ENCODE measurements at regions not wholly inside any gene's neighbourhood (a gene's known extent, or its start where the extent isn't known, plus 50 kb on each side); places are given as distances from the start of the nearest gene placed in this dataset.

DNA sequence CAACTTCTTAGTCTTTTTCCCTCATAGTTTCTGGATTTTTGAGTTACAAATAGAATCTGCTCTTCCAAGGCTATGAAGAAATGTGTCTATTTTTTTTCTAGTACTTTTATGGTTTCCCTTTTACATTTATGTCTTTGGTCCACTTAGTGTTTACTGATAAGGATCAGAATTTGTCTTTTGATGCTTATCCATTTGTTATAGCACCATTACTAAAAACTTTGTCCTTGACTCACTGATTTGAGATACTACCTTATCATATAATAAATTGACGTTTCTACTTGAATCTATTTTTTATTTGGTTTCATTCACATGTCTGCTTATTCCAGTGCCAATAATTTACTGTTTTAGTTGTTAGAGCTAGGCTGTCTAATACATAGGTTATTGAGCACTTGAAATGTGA is 161.1 kb upstream of the DPYD start:
- H3K27me3 ChIP-seq (ENCODE audit: control insufficient read depth in 2 of 2, insufficient read depth in 2 of 2, low read length in 2 of 2), result no peaks in the 10 kb centered on the region
- no peak overlapping the region for H3K27ac ChIP-seq (ENCODE audit: low read depth in 2 of 2, low read length in 2 of 2)
- H3K4me3 ChIP-seq (ENCODE audit: low read length in 2 of 2), result no peak overlapping the region
- H3K4me1 ChIP-seq (ENCODE audit: control insufficient read depth in 2 of 2, insufficient read depth in 2 of 2, low read length in 2 of 2), result no peaks in the 10 kb centered on the region
- no peak overlapping the region for H3K9ac ChIP-seq (ENCODE audit: low read depth in 1 of 2, low read length in 2 of 2)
- H3K9me3 ChIP-seq (ENCODE audit: control insufficient read depth in 2 of 2, low read length in 2 of 2), result no peaks in the 10 kb centered on the region
- H3K36me3 ChIP-seq (ENCODE audit: control insufficient read depth in 2 of 2, insufficient read depth in 2 of 2, low read length in 2 of 2), result no peaks in the 10 kb centered on the region

DNA sequence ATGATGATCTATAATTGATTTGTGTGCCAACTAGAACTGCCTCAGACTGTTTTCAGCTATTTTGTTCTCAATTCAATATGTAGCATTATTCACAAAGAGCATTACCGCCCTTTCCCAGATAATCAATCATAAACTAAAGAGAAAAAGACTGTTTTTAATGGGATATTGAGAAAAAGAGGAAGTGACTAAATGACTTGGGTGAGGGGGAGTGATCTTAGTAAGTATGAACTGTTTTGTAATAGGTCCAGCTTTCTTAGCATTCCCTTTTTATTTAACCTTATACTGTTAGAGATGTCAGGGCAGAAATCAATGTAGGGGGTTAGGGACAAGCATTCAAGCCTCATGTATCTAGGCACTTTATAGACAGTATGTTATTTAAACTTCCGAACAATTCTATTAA is 157.8 kb upstream of the DPYD start:
- Histone ChIP-seq H3K9ac (ENCODE audit: low read depth in 1 of 2, low read length in 2 of 2) (no peak overlapping the region), H3K4me3 (ENCODE audit: low read length in 2 of 2) (no peak overlapping the region), H3K27me3 (ENCODE audit: control insufficient read depth in 2 of 2, insufficient read depth in 2 of 2, low read length in 2 of 2) (no peaks in the 10 kb centered on the region), H3K4me1 (ENCODE audit: control insufficient read depth in 2 of 2, insufficient read depth in 2 of 2, low read length in 2 of 2) (no peaks in the 10 kb centered on the region), H3K36me3 (ENCODE audit: control insufficient read depth in 2 of 2, insufficient read depth in 2 of 2, low read length in 2 of 2) (no peaks in the 10 kb centered on the region), H3K27ac (ENCODE audit: low read depth in 2 of 2, low read length in 2 of 2) (no peak overlapping the region), H3K9me3 (ENCODE audit: control insufficient read depth in 2 of 2, low read length in 2 of 2) (no peaks in the 10 kb centered on the region)

DNA sequence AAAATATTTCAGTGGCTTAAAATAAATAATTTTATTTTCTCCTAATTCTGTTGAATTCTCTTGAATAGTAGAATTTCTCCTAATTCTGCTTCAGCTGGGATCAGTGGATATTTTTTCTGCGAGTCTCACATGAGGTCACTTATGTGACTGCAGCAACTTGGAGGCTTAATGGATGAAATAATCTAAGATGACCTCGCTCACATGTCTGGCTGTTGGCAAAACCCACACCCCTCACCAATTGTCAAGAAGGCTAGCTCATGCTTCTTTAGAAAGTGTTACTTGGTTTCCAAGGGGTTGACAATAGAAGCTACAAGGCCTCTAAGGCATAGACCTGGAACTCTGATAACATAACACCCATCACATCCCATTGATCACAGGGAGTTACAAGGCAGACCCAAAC is 156.9 kb upstream of the DPYD start:
- Histone ChIP-seq H3K4me3 (ENCODE audit: low read length in 2 of 2) (no peak overlapping the region), H3K4me1 (ENCODE audit: control insufficient read depth in 2 of 2, insufficient read depth in 2 of 2, low read length in 2 of 2) (no peaks in the 10 kb centered on the region), H3K9me3 (ENCODE audit: control insufficient read depth in 2 of 2, low read length in 2 of 2) (no peaks in the 10 kb centered on the region), H3K9ac (ENCODE audit: low read depth in 1 of 2, low read length in 2 of 2) (no peak overlapping the region), H3K27ac (ENCODE audit: low read depth in 2 of 2, low read length in 2 of 2) (no peak overlapping the region), H3K27me3 (ENCODE audit: control insufficient read depth in 2 of 2, insufficient read depth in 2 of 2, low read length in 2 of 2) (no peaks in the 10 kb centered on the region), H3K36me3 (ENCODE audit: control insufficient read depth in 2 of 2, insufficient read depth in 2 of 2, low read length in 2 of 2) (no peaks in the 10 kb centered on the region)

DNA sequence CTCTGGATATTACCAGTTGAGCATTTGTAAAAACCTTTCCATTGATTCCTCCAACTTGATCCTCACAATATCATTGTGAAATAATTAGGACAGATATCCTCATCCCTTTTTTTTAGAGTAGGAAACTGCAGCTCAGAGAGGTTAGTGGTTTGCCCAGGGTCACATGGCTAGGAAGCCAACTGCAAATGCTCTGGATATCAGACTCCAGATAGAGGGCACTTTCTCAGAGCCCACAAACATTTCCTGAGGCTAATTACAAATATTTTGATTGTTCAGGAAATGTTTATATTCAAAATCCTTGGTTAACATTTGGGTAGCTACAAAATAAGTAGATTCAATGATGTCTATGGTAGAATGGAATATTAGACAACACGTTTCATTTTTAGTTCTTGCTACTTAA is 154.8 kb upstream of the DPYD start:
- Histone ChIP-seq H3K9ac (ENCODE audit: low read depth in 1 of 2, low read length in 2 of 2) (no peak overlapping the region), H3K27me3 (ENCODE audit: control insufficient read depth in 2 of 2, insufficient read depth in 2 of 2, low read length in 2 of 2) (no peaks in the 10 kb centered on the region), H3K4me1 (ENCODE audit: control insufficient read depth in 2 of 2, insufficient read depth in 2 of 2, low read length in 2 of 2) (no peaks in the 10 kb centered on the region), H3K4me3 (ENCODE audit: low read length in 2 of 2) (no peak overlapping the region), H3K9me3 (ENCODE audit: control insufficient read depth in 2 of 2, low read length in 2 of 2) (no peaks in the 10 kb centered on the region), H3K36me3 (ENCODE audit: control insufficient read depth in 2 of 2, insufficient read depth in 2 of 2, low read length in 2 of 2) (no peaks in the 10 kb centered on the region), H3K27ac (ENCODE audit: low read depth in 2 of 2, low read length in 2 of 2) (no peak overlapping the region)

DNA sequence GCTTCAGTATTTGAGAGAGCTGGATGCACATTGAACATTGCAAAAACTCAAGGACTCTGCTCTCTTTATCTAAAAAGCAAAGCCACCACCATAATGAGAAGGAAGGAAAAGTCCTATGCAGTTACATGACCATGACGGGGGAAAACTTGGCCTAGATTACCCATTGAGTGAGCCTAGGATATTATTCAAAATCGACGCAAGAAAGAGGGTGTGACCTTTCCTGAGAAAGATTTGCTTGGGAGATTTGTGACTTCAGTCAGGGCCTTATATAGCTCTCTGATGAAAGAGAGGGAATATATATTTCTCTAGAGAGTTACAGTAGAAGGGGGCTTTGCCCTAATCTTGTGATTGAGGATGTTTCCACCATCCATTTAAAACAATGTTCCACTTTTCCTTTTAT is 153.0 kb upstream of the DPYD start:
- Histone ChIP-seq H3K27me3 (ENCODE audit: control insufficient read depth in 2 of 2, insufficient read depth in 2 of 2, low read length in 2 of 2) (no peaks in the 10 kb centered on the region), H3K9ac (ENCODE audit: low read depth in 1 of 2, low read length in 2 of 2) (no peak overlapping the region), H3K9me3 (ENCODE audit: control insufficient read depth in 2 of 2, low read length in 2 of 2) (no peaks in the 10 kb centered on the region), H3K4me3 (ENCODE audit: low read length in 2 of 2) (no peak overlapping the region), H3K36me3 (ENCODE audit: control insufficient read depth in 2 of 2, insufficient read depth in 2 of 2, low read length in 2 of 2) (no peaks in the 10 kb centered on the region), H3K27ac (ENCODE audit: low read depth in 2 of 2, low read length in 2 of 2) (no peak overlapping the region), H3K4me1 (ENCODE audit: control insufficient read depth in 2 of 2, insufficient read depth in 2 of 2, low read length in 2 of 2) (no peaks in the 10 kb centered on the region)

DNA sequence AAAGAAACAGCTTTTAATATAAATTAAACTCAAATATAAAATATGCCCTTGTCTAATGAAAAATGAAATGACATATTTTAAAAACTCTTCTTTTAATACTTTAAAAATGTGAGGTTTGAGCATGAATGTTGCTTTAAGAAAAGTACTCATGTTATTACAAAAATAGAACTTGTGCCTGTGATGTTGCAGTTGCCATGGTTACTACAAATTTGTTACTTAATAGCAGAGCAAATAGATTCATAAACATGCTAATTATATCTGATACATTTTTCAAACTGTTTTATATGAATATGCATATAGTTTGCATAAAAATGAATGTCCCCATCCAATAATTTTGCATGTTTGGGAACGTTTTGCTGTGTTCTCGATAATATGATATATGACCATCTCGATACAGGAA is 152.3 kb upstream of the DPYD start:
- Histone ChIP-seq H3K27me3 (ENCODE audit: control insufficient read depth in 2 of 2, insufficient read depth in 2 of 2, low read length in 2 of 2) (no peaks in the 10 kb centered on the region), H3K9ac (ENCODE audit: low read depth in 1 of 2, low read length in 2 of 2) (no peak overlapping the region), H3K4me1 (ENCODE audit: control insufficient read depth in 2 of 2, insufficient read depth in 2 of 2, low read length in 2 of 2) (no peaks in the 10 kb centered on the region), H3K9me3 (ENCODE audit: control insufficient read depth in 2 of 2, low read length in 2 of 2) (no peaks in the 10 kb centered on the region), H3K4me3 (ENCODE audit: low read length in 2 of 2) (no peak overlapping the region), H3K27ac (ENCODE audit: low read depth in 2 of 2, low read length in 2 of 2) (no peak overlapping the region), H3K36me3 (ENCODE audit: control insufficient read depth in 2 of 2, insufficient read depth in 2 of 2, low read length in 2 of 2) (no peaks in the 10 kb centered on the region)

DNA sequence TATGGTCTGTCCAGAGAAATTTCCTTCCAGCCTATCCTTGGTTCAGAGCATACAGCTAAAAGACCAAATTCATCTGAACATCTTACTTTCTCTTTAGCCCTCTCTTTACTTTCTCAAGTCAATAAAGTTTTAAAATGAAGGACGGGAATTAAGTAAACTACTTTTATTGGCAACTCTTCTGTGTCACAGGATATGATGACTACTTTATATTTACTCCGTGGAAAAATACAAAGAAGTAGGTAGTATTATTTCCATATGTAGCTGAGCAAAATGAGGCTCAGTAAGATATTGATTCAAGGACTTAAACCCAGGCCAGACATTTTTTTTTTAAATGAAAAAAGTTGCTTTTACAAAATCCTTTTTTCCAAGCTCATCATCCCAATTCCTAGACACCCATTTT is 151.2 kb upstream of the DPYD start:
- no peaks in the 10 kb centered on the region for H3K9me3 ChIP-seq (ENCODE audit: control insufficient read depth in 2 of 2, low read length in 2 of 2)
- H3K4me1 ChIP-seq (ENCODE audit: control insufficient read depth in 2 of 2, insufficient read depth in 2 of 2, low read length in 2 of 2), result no peaks in the 10 kb centered on the region
- H3K9ac ChIP-seq (ENCODE audit: low read depth in 1 of 2, low read length in 2 of 2), result no peak overlapping the region
- H3K27ac ChIP-seq (ENCODE audit: low read depth in 2 of 2, low read length in 2 of 2), result no peak overlapping the region
- H3K4me3 ChIP-seq (ENCODE audit: low read length in 2 of 2), result no peak overlapping the region
- H3K36me3 ChIP-seq (ENCODE audit: control insufficient read depth in 2 of 2, insufficient read depth in 2 of 2, low read length in 2 of 2), result no peaks in the 10 kb centered on the region
- no peaks in the 10 kb centered on the region for H3K27me3 ChIP-seq (ENCODE audit: control insufficient read depth in 2 of 2, insufficient read depth in 2 of 2, low read length in 2 of 2)

DNA sequence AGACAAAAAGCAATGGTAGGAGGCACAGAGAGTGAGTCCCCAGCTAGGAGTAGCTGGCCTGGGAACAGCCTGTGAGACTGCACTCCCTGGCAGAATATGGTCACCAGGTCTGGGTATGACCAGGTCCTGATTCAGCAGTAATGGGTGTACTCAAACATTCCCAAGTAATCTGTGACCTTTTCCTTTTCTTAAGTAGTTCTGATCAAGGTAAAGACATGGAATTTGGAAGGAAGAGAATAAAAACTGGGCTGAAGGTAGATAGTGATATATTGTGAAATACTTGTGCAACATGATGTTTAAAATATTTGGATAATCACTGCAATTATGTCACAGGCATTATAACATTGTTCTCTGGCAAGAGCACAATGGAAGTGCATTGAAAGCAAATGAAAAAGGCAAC is 147.2 kb upstream of the DPYD start:
- no peaks in the 10 kb centered on the region for H3K36me3 ChIP-seq (ENCODE audit: control insufficient read depth in 2 of 2, insufficient read depth in 2 of 2, low read length in 2 of 2)
- H3K27ac ChIP-seq (ENCODE audit: low read depth in 2 of 2, low read length in 2 of 2), result no peak overlapping the region
- no peaks in the 10 kb centered on the region for H3K4me1 ChIP-seq (ENCODE audit: control insufficient read depth in 2 of 2, insufficient read depth in 2 of 2, low read length in 2 of 2)
- H3K4me3 ChIP-seq (ENCODE audit: low read length in 2 of 2), result no peak overlapping the region
- no peak overlapping the region for H3K9ac ChIP-seq (ENCODE audit: low read depth in 1 of 2, low read length in 2 of 2)
- peaks cover 0 to 1% of the 10 kb centered on the region in 2 donors for H3K27me3 ChIP-seq (ENCODE audit: control insufficient read depth in 2 of 2, insufficient read depth in 2 of 2, low read length in 2 of 2)
- no peaks in the 10 kb centered on the region for H3K9me3 ChIP-seq (ENCODE audit: control insufficient read depth in 2 of 2, low read length in 2 of 2)

DNA sequence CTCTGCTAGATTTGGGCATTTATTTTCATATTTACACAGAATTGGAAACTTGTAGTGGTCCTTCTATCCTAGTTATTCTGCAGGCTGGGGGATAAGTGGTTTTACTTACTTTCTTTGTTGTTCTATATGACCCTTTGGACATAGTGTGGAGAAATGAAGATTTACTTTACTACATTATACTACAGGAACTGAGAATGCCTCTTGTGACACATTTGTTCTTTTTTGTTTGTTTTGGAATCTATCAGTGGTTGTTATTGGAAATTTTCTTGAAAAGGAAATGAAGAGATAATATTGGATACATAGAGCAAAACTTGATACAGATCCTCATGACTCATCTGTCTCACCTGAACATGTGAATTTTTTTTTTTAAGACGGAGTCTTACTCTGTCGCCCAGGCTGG is 146.1 kb upstream of the DPYD start:
- Histone ChIP-seq H3K9ac (ENCODE audit: low read depth in 1 of 2, low read length in 2 of 2) (no peak overlapping the region), H3K36me3 (ENCODE audit: control insufficient read depth in 2 of 2, insufficient read depth in 2 of 2, low read length in 2 of 2) (no peaks in the 10 kb centered on the region), H3K27me3 (ENCODE audit: control insufficient read depth in 2 of 2, insufficient read depth in 2 of 2, low read length in 2 of 2) (peaks cover 0 to 2% of the 10 kb centered on the region in 2 donors), H3K4me1 (ENCODE audit: control insufficient read depth in 2 of 2, insufficient read depth in 2 of 2, low read length in 2 of 2) (no peaks in the 10 kb centered on the region), H3K9me3 (ENCODE audit: control insufficient read depth in 2 of 2, low read length in 2 of 2) (no peaks in the 10 kb centered on the region), H3K4me3 (ENCODE audit: low read length in 2 of 2) (no peak overlapping the region), H3K27ac (ENCODE audit: low read depth in 2 of 2, low read length in 2 of 2) (no peak overlapping the region)

DNA sequence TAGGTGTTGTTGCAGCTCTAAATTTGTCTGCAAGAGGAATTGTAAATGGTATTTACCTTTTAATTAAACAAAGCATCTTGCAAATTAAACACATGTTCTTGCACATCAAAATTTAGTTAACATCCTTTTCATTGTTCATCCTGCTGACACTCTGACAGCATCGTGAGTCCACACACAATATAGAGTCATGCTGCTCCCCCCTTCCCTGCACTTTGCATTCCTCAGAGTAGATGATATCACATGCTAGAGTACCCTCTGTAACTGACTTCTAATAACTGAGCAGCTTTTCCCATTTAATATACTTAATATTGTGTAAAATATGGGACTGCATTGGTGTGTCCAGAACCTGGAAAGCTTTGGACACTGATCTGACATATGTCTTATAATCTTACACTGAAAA is 138.8 kb upstream of the DPYD start:
- Histone ChIP-seq H3K27ac (ENCODE audit: low read depth in 2 of 2, low read length in 2 of 2) (no peak overlapping the region), H3K36me3 (ENCODE audit: control insufficient read depth in 2 of 2, insufficient read depth in 2 of 2, low read length in 2 of 2) (no peaks in the 10 kb centered on the region), H3K27me3 (ENCODE audit: control insufficient read depth in 2 of 2, insufficient read depth in 2 of 2, low read length in 2 of 2) (peaks cover 7 to 10% of the 10 kb centered on the region in 2 donors), H3K9ac (ENCODE audit: low read depth in 1 of 2, low read length in 2 of 2) (no peak overlapping the region), H3K4me3 (ENCODE audit: low read length in 2 of 2) (no peak overlapping the region), H3K4me1 (ENCODE audit: control insufficient read depth in 2 of 2, insufficient read depth in 2 of 2, low read length in 2 of 2) (no peaks in the 10 kb centered on the region), H3K9me3 (ENCODE audit: control insufficient read depth in 2 of 2, low read length in 2 of 2) (no peaks in the 10 kb centered on the region)

DNA sequence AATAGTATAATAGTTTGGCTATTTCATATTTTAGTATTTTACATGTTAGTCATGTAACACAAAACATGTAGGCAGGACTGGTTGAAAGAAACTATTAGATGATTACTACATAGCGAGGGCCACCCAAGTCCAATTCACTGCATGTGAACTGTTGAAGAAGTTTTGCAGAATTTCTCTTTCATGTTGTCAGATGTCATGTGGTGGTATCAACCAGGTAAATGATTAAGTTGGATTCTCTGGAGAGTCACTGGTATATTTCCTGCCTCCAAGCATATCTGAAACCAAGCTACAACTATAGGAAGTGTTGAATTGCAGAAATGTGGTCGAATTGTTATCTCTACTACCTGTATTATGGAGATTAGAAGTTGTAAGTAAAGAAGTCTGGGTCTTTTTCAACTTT is 137.8 kb upstream of the DPYD start:
- peaks cover 7 to 15% of the 10 kb centered on the region in 2 donors for H3K27me3 ChIP-seq (ENCODE audit: control insufficient read depth in 2 of 2, insufficient read depth in 2 of 2, low read length in 2 of 2)
- no peak overlapping the region for H3K27ac ChIP-seq (ENCODE audit: low read depth in 2 of 2, low read length in 2 of 2)
- H3K9me3 ChIP-seq (ENCODE audit: control insufficient read depth in 2 of 2, low read length in 2 of 2), result no peaks in the 10 kb centered on the region

More for the DNA sequence above, 137.8 kb upstream of the DPYD start:
- Histone ChIP-seq H3K4me1 (ENCODE audit: control insufficient read depth in 2 of 2, insufficient read depth in 2 of 2, low read length in 2 of 2) (peaks cover 4% of the 10 kb centered on the region in 2 donors), H3K9ac (ENCODE audit: low read depth in 1 of 2, low read length in 2 of 2) (no peak overlapping the region), H3K36me3 (ENCODE audit: control insufficient read depth in 2 of 2, insufficient read depth in 2 of 2, low read length in 2 of 2) (no peaks in the 10 kb centered on the region), H3K4me3 (ENCODE audit: low read length in 2 of 2) (no peak overlapping the region)
